ENCODE measurements at regions not wholly inside any gene's neighbourhood (a gene's known extent, or its start where the extent isn't known, plus 50 kb on each side); places are given as distances from the start of the nearest gene placed in this dataset.

DNA sequence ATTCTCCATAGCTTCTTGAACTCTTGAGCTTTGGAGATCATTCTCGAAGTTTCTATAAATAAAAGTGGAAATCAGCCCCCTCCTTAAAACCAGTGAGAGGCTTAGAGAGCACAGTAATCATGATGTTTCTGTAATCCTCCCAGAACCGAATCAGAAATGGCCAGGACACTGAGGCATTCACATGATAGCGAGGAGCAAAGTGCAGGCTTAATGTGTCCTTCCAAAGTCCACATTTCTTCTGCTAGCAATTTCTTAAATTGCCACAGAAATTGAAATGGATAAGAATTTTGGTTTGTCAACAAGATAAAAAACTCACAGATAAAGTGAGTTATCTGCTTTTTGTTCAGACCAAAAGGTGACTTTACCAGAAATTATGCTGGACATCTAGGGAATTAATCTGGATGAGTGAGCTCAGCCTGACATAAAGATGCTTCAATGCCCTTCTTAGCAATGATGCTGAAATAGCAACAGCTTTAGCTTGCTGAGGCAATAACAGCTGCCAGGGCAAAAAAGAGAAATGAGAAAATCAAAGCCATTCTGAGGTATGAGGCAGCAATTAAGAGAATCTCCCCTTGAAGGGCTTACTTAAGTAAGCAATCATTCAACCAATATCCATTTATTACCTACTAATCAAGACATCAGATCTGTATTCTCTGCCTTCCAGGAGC lies 82.4 kb upstream of the PHLPP1 start:
- TF ChIP-seq, protein P1, sequence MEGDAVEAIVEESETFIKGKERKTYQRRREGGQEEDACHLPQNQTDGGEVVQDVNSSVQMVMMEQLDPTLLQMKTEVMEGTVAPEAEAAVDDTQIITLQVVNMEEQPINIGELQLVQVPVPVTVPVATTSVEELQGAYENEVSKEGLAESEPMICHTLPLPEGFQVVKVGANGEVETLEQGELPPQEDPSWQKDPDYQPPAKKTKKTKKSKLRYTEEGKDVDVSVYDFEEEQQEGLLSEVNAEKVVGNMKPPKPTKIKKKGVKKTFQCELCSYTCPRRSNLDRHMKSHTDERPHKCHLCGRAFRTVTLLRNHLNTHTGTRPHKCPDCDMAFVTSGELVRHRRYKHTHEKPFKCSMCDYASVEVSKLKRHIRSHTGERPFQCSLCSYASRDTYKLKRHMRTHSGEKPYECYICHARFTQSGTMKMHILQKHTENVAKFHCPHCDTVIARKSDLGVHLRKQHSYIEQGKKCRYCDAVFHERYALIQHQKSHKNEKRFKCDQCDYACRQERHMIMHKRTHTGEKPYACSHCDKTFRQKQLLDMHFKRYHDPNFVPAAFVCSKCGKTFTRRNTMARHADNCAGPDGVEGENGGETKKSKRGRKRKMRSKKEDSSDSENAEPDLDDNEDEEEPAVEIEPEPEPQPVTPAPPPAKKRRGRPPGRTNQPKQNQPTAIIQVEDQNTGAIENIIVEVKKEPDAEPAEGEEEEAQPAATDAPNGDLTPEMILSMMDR (IDR thresholded peaks at IDR 0.05), result no peak
- TF ChIP-seq POLR2A (IDR thresholded peaks at IDR 0.05), result no peak

Data from heart left ventricle (tissue), 13 donors.